Sigmoid colon (tissue), 6 donors: ENCODE measurements at regions not wholly inside any gene's neighbourhood (a gene's known extent, or its start where the extent isn't known, plus 50 kb on each side); places are given as distances from the start of the nearest gene placed in this dataset.

ENCODE experiments used
- DNase-seq: peaks from one replicate; pipeline ENCODE4 v3.0.0-alpha.2; 2019
- H3K27ac ChIP-seq, 4 donors: fragments of 200-600 bp; sonication (generic); one replicate each; pipeline ENCODE4 v1.5.1; 2016 to 2019; ENCODE audit warnings: mild to moderate bottlenecking in 1 of 4
- H3K27me3 ChIP-seq, 3 donors: fragments of 200-600 bp; sonication (generic); one replicate each; pipeline ENCODE4 v1.5.1; 2019; ENCODE audit warnings: mild to moderate bottlenecking in 1 of 3
- H3K36me3 ChIP-seq, 4 donors: fragments of 200-600 bp; sonication (generic); one replicate each; pipeline ENCODE4 v1.5.1; 2016 to 2019
- H3K4me1 ChIP-seq, 4 donors: fragments of 200-600 bp; sonication (generic); one replicate each; pipeline ENCODE4 v1.5.1; 2017 to 2019
- H3K4me3 ChIP-seq, 4 donors: fragments of 200-600 bp; sonication (generic); one replicate each; pipeline ENCODE4 v1.5.1; 2017 to 2019; ENCODE audit warnings: mild to moderate bottlenecking in 2 of 4, moderate library complexity in 1 of 4
- H3K9me3 ChIP-seq, 4 donors: fragments of 200-600 bp in 3 of 4; sonication (generic) in 3 of 4; one replicate each; pipeline versions ENCODE4 v1.5.1 to v1.6.1; 2013 to 2019
- CTCF ChIP-seq, 4 experiments: fragments of 450-650 bp in 3 of 4; fragments of 200-600 bp in 1 of 4; IDR thresholded peaks; one replicate each; pipeline ENCODE4 v1.5.1; 2016 to 2019; ENCODE audit warnings: antibody characterized with exemption in 4 of 4, mild to moderate bottlenecking in 3 of 4, moderate library complexity in 2 of 4
- EP300 ChIP-seq, 4 donors: sonication (generic); formaldehyde crosslinking; IDR thresholded peaks; one replicate each; pipeline ENCODE4 v1.6.1; 2017; ENCODE audit warnings: antibody characterized with exemption in 4 of 4
- POLR2A ChIP-seq, 2 donors: fragments of 450-650 bp; IDR thresholded peaks; one replicate each; pipeline ENCODE4 v1.6.1; 2016; ENCODE audit warnings: antibody characterized with exemption in 2 of 2, mild to moderate bottlenecking in 2 of 2, moderate library complexity in 2 of 2
- POLR2AphosphoS5 ChIP-seq, 4 donors: sonication (generic); formaldehyde crosslinking; IDR thresholded peaks; one replicate each; pipeline ENCODE4 v1.6.1; 2017; ENCODE audit warnings: antibody characterized with exemption in 4 of 4
- WGBS, 2 donors: extraction: QIAGEN DNeasy Blood & Tissue Kit; methylation state at CpG; one replicate each; pipeline ENCODE4 v1.1.7; 2013; 5-methylcytosine and 5-hydroxymethylcytosine counted together
- intact Hi-C: fragments of 100-400 bp; cut with DNase I; formaldehyde crosslinking; loops from one replicate; pipeline ENCODE4 v1.15.1; 2023
- donor health status: healthy with polysubstance abuse.
- donor health status: healthy.

GRCh38 chr13:84574851-84575250 lies 692.6 kb upstream of the SLITRK1 start:
- Histone ChIP-seq H3K27me3 (no peaks in the 10 kb centered on the region), H3K4me3 (no peak overlapping the region), H3K27ac (no peak overlapping the region), H3K36me3 (no peaks in the 10 kb centered on the region), H3K9me3 (no peaks in the 10 kb centered on the region), H3K4me1 (no peaks in the 10 kb centered on the region)
- no peak for TF ChIP-seq POLR2AphosphoS5 (IDR thresholded peaks at IDR 0.05)
- TF ChIP-seq CTCF (IDR thresholded peaks at IDR 0.05): no peak
- no peak for DNase-seq
- intact Hi-C loops: no loop called here

GRCh38 chr13:84571264-84571663 lies 689.0 kb upstream of the SLITRK1 start:
- H3K4me1 ChIP-seq: no peaks in the 10 kb centered on the region
- 50 to 66% methylated on average over 3 of the region's 3 CpGs for WGBS, 2 donors
- H3K9me3 ChIP-seq: no peaks in the 10 kb centered on the region
- no peaks in the 10 kb centered on the region for H3K36me3 ChIP-seq
- no peaks in the 10 kb centered on the region for H3K27me3 ChIP-seq
- no peak overlapping the region for H3K4me3 ChIP-seq
- TF ChIP-seq POLR2AphosphoS5 (IDR thresholded peaks at IDR 0.05) (no peak), EP300 (IDR thresholded peaks at IDR 0.05) (no peak), CTCF (IDR thresholded peaks at IDR 0.05) (no peak), POLR2A (IDR thresholded peaks at IDR 0.05) (no peak)
- H3K27ac ChIP-seq: no peak overlapping the region
- no peak for DNase-seq
- intact Hi-C loops: no loop called here

- TF ChIP-seq POLR2AphosphoS5 (IDR thresholded peaks at IDR 0.05): no peak
- no peak for TF ChIP-seq EP300 (IDR thresholded peaks at IDR 0.05)
- no peak for TF ChIP-seq POLR2A (IDR thresholded peaks at IDR 0.05)
- no peak for TF ChIP-seq CTCF (IDR thresholded peaks at IDR 0.05)
- Histone ChIP-seq H3K27ac (no peak overlapping the region), H3K9me3 (no peaks in the 10 kb centered on the region), H3K36me3 (no peaks in the 10 kb centered on the region), H3K27me3 (no peaks in the 10 kb centered on the region), H3K4me3 (no peak overlapping the region), H3K4me1 (no peaks in the 10 kb centered on the region)
- DNase-seq: no peak
- intact Hi-C loops: no loop called here
- WGBS, 2 donors: 84 to 86% methylated on average over 2 of the region's 2 CpGs
Measured at GRCh38 chr13:84570831-84571230, 688.6 kb upstream of the SLITRK1 start.

- Histone ChIP-seq H3K4me1 (no peaks in the 10 kb centered on the region), H3K27ac (no peak overlapping the region), H3K4me3 (no peak overlapping the region), H3K9me3 (no peaks in the 10 kb centered on the region), H3K27me3 (no peaks in the 10 kb centered on the region), H3K36me3 (no peaks in the 10 kb centered on the region)
- intact Hi-C loops: no loop called here
- no peak for TF ChIP-seq CTCF (IDR thresholded peaks at IDR 0.05)
- WGBS, 2 donors: 42 to 77% methylated on average over 1 of the region's 1 CpG
- DNase-seq: no peak
Measured at GRCh38 chr13:84569366-84569765, 687.1 kb upstream of the SLITRK1 start.

- no peaks in the 10 kb centered on the region for H3K9me3 ChIP-seq
- intact Hi-C loops: no loop called here
- no peak overlapping the region for H3K27ac ChIP-seq
- no peaks in the 10 kb centered on the region for H3K4me1 ChIP-seq
- WGBS, 2 donors: 9 to 22% methylated on average over 1 of the region's 1 CpG
- H3K27me3 ChIP-seq: no peaks in the 10 kb centered on the region
- H3K36me3 ChIP-seq: no peaks in the 10 kb centered on the region
- DNase-seq: no peak
- H3K4me3 ChIP-seq: no peak overlapping the region
- TF ChIP-seq POLR2AphosphoS5 (IDR thresholded peaks at IDR 0.05): no peak
- TF ChIP-seq EP300 (IDR thresholded peaks at IDR 0.05): no peak
- no peak for TF ChIP-seq POLR2A (IDR thresholded peaks at IDR 0.05)
- TF ChIP-seq CTCF (IDR thresholded peaks at IDR 0.05): no peak
Measured at GRCh38 chr13:84567848-84568247, 685.6 kb upstream of the SLITRK1 start.
